Activated CD8-positive, alpha-beta memory T cell treated with anti-CD3 and anti-CD28 coated beads, Interleukin-2, amount 50 U/mL, for 1 hour (primary cell): ENCODE measurements at regions not wholly inside any gene's neighbourhood (a gene's known extent, or its start where the extent isn't known, plus 50 kb on each side); places are given as distances from the start of the nearest gene placed in this dataset.

ENCODE experiments used
- DNase-seq: peaks from one replicate; pipeline ENCODE4 v3.0.0-alpha.2; 2020; ENCODE audit errors: extremely low read depth

DNA sequence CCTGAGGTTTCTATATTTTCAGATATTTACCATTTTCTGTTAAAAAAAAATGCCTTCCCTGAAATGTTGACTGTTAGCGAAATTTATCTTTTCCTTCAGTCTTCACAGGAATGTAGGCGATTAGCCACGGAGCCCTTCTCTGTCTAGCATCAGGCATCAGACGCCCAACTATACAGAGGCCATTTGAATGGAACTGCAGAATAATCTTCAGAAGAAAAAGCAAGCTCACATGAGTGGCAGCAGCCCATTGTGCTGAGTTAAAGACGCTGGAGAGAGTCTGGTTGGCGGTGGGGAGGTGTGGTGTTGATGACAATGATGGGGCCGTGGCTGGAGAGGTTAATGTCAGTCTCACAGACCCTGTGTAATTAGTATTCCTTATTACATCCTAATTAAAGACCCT lies 196.8 kb upstream of the LEF1 start:
- DNase-seq, result no peak

- no peak for DNase-seq
Measured at GRCh38 chr4:108361886-108362285, 193.2 kb upstream of the LEF1 start.

DNA sequence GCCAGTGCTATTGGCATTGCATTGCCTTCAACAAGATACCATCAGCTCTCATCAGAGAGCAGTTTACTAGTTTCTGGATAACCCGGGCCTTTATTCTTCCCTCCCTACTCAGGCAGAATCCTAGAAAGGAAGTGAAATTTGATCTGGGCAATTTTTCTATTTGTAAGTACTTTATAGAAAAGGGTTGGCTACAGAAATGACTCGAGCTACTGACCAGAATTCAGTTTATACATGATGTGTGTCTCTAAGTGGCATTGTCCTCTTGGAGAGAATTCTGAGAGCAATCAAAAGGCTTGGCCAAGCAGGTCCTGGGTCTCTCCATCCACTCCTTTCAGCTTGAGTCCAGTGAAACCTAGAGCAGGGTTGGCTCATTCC lies 192.7 kb upstream of the LEF1 start:
- DNase-seq, result no peak

GRCh38 chr4:108360754-108361445 lies 192.2 kb upstream of the LEF1 start:
- DNase-seq, result no peak

- DNase-seq, result no peak
Measured at GRCh38 chr4:108359986-108360681, 191.4 kb upstream of the LEF1 start.

GRCh38 chr4:108359130-108359985 lies 190.6 kb upstream of the LEF1 start:
- peak; percentile 11 for DNase-seq

DNA sequence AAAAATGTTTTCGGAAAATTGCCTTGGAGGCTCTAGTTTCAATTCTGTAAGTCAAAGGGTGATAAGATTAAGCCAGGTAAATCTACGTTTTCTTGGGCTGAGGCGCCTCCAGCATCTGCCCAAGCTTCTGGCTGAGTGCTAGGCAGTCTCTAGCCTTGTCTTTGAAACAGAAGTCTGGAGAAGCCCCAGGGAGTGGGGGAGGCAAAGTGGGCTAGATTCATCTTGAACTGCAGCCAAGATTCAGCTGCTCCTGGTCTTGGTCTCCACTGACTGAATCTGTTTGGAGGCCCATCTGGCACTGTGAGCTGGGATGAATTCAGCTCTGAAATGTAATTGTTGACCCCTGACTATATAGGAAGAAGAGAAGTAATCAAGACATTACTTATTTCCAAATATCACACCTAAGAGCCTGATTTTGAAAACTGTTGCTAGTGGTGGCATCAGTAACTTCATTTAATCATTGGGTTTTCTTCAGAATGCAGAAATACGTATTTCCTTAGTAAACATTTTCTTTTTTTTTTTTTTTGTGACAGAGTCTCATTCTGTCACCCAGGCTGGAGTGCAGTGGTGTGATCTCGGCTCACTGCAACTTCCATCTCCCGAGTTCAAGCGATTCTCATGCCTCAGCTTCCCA lies 187.3 kb upstream of the LEF1 start:
- no peak for DNase-seq

- DNase-seq, result no peak
Measured at GRCh38 chr4:108355186-108355901, 186.6 kb upstream of the LEF1 start.

GRCh38 chr4:108352664-108353308 lies 184.1 kb upstream of the LEF1 start:
- DNase-seq, result no peak

- no peak for DNase-seq
Measured at GRCh38 chr4:108351791-108352190, 183.1 kb upstream of the LEF1 start.

DNA sequence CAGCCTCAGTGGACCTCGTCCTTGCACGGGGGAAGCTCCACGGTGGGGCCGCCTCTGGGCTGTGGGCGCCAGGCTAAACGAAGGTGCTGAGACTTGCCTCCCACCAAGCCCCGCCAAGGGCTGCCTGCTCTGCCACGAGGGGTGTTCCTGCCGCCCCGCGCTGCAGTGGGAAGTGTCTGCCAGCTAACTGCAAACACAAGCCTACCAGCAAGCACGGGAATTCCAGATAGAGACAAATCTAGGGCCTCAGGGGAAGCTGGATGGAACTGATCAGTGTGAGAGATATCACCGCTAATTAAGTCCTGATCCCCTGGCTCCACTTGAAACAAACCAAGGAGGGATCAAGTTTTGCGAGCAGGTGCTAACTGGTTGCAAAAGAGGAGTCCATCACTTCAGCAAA lies 181.6 kb upstream of the LEF1 start:
- DNase-seq, result no peak

DNA sequence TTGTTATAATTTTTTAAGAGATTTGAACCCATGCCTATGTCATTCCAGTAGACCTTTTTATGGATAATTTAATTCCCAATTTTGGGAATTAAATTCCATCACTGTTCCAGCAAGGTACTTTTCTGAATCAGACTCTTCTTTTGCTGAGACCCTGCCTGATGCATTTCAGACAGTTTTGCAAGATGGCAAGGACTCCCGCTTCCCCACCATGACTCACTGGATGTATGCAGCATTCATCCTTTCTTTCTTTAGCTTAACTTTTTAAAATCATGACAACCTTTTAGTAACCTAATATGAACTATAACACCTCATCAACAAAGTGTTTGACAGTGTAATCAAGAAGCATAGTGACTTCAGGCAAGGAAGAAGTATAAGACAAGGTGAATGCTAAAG lies 178.1 kb upstream of the LEF1 start:
- no peak for DNase-seq

GRCh38 chr4:108345862-108346817 lies 177.4 kb upstream of the LEF1 start:
- no peak for DNase-seq

- no peak for DNase-seq
Measured at GRCh38 chr4:108342325-108342970, 173.7 kb upstream of the LEF1 start.

GRCh38 chr4:108337923-108338322 lies 169.2 kb upstream of the LEF1 start:
- no peak for DNase-seq

DNA sequence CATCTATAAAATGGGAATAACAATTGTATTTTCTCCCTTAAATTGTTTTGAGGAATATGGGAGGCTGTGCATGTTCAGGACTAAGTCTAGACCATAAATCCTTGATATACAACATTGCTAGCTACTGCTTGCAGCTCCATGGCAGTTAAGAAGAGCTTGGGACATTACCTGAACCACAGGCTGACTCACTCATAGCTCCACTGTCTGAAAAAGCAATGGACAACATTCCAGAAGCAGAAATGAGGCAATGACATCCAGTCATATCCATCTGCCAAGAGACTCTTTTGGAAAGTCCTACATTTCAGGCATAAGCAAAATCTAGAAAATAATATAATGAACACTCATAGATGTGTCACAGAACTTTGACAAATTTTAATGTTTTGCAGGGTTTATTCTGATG lies 167.3 kb upstream of the LEF1 start:
- DNase-seq, result no peak

DNA sequence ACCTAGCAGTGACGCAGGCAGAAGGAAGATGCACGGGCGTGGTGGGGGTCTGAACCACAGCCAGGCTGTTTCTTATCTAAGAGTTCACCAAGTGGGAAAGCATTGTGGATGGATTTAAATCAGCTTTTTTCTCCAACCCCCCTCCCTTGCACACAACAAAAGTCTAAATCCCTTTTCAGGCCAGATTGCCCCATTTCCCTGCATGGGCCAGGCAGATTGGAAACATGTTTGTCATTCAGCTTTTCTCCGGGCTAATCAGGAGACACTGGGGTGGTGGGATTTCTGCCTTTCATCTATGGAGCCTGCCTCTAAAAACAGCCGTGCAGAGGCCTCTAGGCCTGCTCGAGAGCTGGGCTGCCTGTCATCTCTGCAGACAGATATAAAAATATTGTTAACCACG lies 166.3 kb upstream of the LEF1 start:
- no peak for DNase-seq

GRCh38 chr4:108334031-108334430 lies 165.3 kb upstream of the LEF1 start:
- no peak for DNase-seq

- no peak for DNase-seq
Measured at GRCh38 chr4:108333353-108333942, 164.7 kb upstream of the LEF1 start.
